Endothelial cell of umbilical vein (primary cell): ENCODE measurements at regions not wholly inside any gene's neighbourhood (a gene's known extent, or its start where the extent isn't known, plus 50 kb on each side); places are given as distances from the start of the nearest gene placed in this dataset.

ENCODE experiments used
- BruUV-seq: library from RNA; stranded (reverse); fragments of 400-500 nt; replicated peaks from 2 replicates; lab custom pipeline; 2021; lab: Mats Ljungman, UMichigan
- CTCF ChIA-PET: fragments of 300-600, 350-600 bp; sonication (Branson Sonifier 250); formaldehyde crosslinking; loops from one replicate; lab custom pipeline; 2021; ENCODE audit warnings: antibody characterized with exemption, inconsistent platforms; lab: Charles Lee
- POLR2A ChIA-PET: fragments of 300-600, 350-600 bp; sonication (Branson Sonifier 250); formaldehyde crosslinking; loops from one replicate; lab custom pipeline; 2021; ENCODE audit warnings: antibody characterized with exemption, inconsistent platforms; lab: Charles Lee
- DNase-seq: peaks from one replicate; pipeline ENCODE4 v3.0.0-alpha.2; 2011; ENCODE audit warnings: low read depth, low spot score
- FAIRE-seq: peaks from 2 replicates; lab custom pipeline; 2011; peaks lifted over from hg19 to GRCh38; lab: Jason Lieb, UNC
- H2AFZ ChIP-seq: 2 replicates; pipeline ENCODE4 v1.6.0; 2012; ENCODE audit warnings: low read depth, low read length, control low read depth, inconsistent platforms
- H3K27ac ChIP-seq: 2 replicates; pipeline ENCODE4 v1.5.1; 2011; ENCODE audit warnings: low read depth, mild to moderate bottlenecking, control low read depth, low read length, moderate library complexity; ENCODE audit not compliant: insufficient read depth
- H3K27me3 ChIP-seq, 2 experiments: 2 replicates each; pipeline versions ENCODE4 v1.6.0 to v1.6.1; 2011; ENCODE audit warnings: low read length in 2 of 2, mixed read lengths in 1 of 2; ENCODE audit not compliant: control insufficient read depth in 2 of 2, insufficient read depth in 2 of 2
- H3K36me3 ChIP-seq, 2 experiments: 2 replicates in 1 of 2; 3 replicates in 1 of 2; pipeline ENCODE4 v1.5.1; 2011; ENCODE audit warnings: low read length in 2 of 2, mild to moderate bottlenecking in 1 of 2, moderate library complexity in 1 of 2; ENCODE audit not compliant: control insufficient read depth in 2 of 2, insufficient read depth in 2 of 2; ENCODE audit errors: extremely low read depth in 1 of 2
- H3K4me1 ChIP-seq: 3 replicates; pipeline ENCODE4 v1.5.1; 2011; ENCODE audit warnings: mild to moderate bottlenecking, low read length; ENCODE audit not compliant: control insufficient read depth, insufficient read depth; ENCODE audit errors: extremely low read depth
- H3K4me2 ChIP-seq: 2 replicates; pipeline ENCODE4 v1.6.1; 2011; ENCODE audit warnings: low read length, control low read depth, mixed read lengths; ENCODE audit not compliant: insufficient read depth
- H3K4me3 ChIP-seq, 3 experiments: fragments of 200-600 bp in 1 of 3; sonication (generic), shearing (Covaris generic) in 1 of 3; replicated peaks in 1 of 3; 2 replicates each; pipeline ENCODE4 v1.5.1; 2011 to 2016; ENCODE audit warnings: control low read depth in 3 of 3, low read length in 3 of 3, mild to moderate bottlenecking in 2 of 3, inconsistent platforms in 1 of 3, low read depth in 1 of 3, moderate library complexity in 1 of 3; ENCODE audit not compliant: insufficient read depth in 1 of 3
- H3K79me2 ChIP-seq: 2 replicates; pipeline ENCODE4 v1.6.0; 2012; ENCODE audit warnings: low read length, inconsistent platforms; ENCODE audit not compliant: control insufficient read depth, insufficient read depth
- H3K9ac ChIP-seq: replicated peaks from 2 replicates; pipeline ENCODE3; 2011; ENCODE audit warnings: low read length, control low read depth; ENCODE audit not compliant: insufficient read depth; ENCODE audit errors: extremely low read depth
- H3K9me1 ChIP-seq: replicated peaks from 3 replicates; pipeline ENCODE4 v1.6.0; 2011; ENCODE audit warnings: mild to moderate bottlenecking, low read length; ENCODE audit not compliant: control insufficient read depth, insufficient read depth; ENCODE audit errors: extremely low read depth
- H3K9me3 ChIP-seq: replicated peaks from 2 replicates; pipeline ENCODE4 v1.5.1; 2012; ENCODE audit warnings: low read length, inconsistent platforms; ENCODE audit not compliant: control insufficient read depth, insufficient read depth
- H4K20me1 ChIP-seq: replicated peaks from 2 replicates; pipeline ENCODE3; 2011; ENCODE audit warnings: mild to moderate bottlenecking, low read length; ENCODE audit not compliant: control insufficient read depth, insufficient read depth; ENCODE audit errors: extremely low read depth
- EZH2 ChIP-seq: IDR thresholded peaks from 2 replicates; pipeline ENCODE4 v1.6.1; 2012; ENCODE audit warnings: borderline replicate concordance, low read depth, mild to moderate bottlenecking, moderate library complexity, low read length, inconsistent platforms; ENCODE audit not compliant: severe bottlenecking
- FOS ChIP-seq: IDR thresholded peaks from 2 replicates; pipeline ENCODE4 v1.6.1; 2011; ENCODE audit warnings: mild to moderate bottlenecking, low read length, moderate library complexity, borderline replicate concordance; ENCODE audit not compliant: insufficient read depth
- GATA2 ChIP-seq: IDR thresholded peaks from 2 replicates; pipeline ENCODE4 v1.7.0; 2011; ENCODE audit warnings: low read depth, mild to moderate bottlenecking, moderate library complexity, mixed read lengths, low read length; ENCODE audit not compliant: insufficient read length, insufficient read depth
- JUN ChIP-seq: IDR thresholded peaks from 2 replicates; pipeline ENCODE4 v1.6.1; 2011; ENCODE audit warnings: borderline replicate concordance, low read depth; ENCODE audit not compliant: insufficient read length, insufficient read depth
- MYC ChIP-seq: IDR thresholded peaks from one replicate; pipeline ENCODE4 v1.6.1; 2011; ENCODE audit warnings: mild to moderate bottlenecking, low read depth, low read length
- POLR2A ChIP-seq: IDR thresholded peaks from 2 replicates; pipeline ENCODE4 v1.6.1; 2012; ENCODE audit warnings: low read depth, mild to moderate bottlenecking, control low read depth, low read length
- POLR2AphosphoS5 ChIP-seq: IDR thresholded peaks from 2 replicates; pipeline ENCODE4 v1.6.1; 2012; ENCODE audit warnings: low read depth, mild to moderate bottlenecking, control low read depth, low read length, moderate library complexity; ENCODE audit not compliant: insufficient read depth
- dilution Hi-C: fragments of 300-500 bp; cut with MboI; formaldehyde crosslinking; loops from one replicate; pipeline ENCODE4 v1.15.0; 2019; ENCODE audit warnings: low sequenced_read_pairs; ENCODE audit not compliant: extremely low pct_ligation_motif_present
- intact Hi-C: fragments of 100-400 bp; cut with micrococcal nuclease; formaldehyde crosslinking; loops from one replicate; pipeline ENCODE4 v1.10.0; 2022
- TF ChIP-seq, protein P1 (sequence below): IDR thresholded peaks from 2 replicates; pipeline ENCODE4 v1.6.1; 2011; ENCODE audit not compliant: insufficient read depth, insufficient read length
- TF ChIP-seq, protein P2 (sequence below), 2 donors: IDR thresholded peaks; 1 replicate in 1 of 2; 2 replicates in 1 of 2; pipeline ENCODE4 v1.5.1; 2011; ENCODE audit warnings: low read length in 2 of 2, mild to moderate bottlenecking in 2 of 2, moderate library complexity in 2 of 2, control low read depth in 1 of 2, inconsistent platforms in 1 of 2, low read depth in 1 of 2; ENCODE audit not compliant: insufficient read depth in 1 of 2; ENCODE audit errors: extremely low read depth in 1 of 2

GRCh38 chr16:49129935-49130334 is 151.7 kb downstream of the CBLN1 start:
- Histone ChIP-seq H2AFZ (no peak overlapping the region), H3K4me2 (no peak overlapping the region), H3K9ac (no peak overlapping the region), H3K27ac (no peak overlapping the region), H3K9me3 (no peaks in the 10 kb centered on the region), H4K20me1 (no peaks in the 10 kb centered on the region), H3K79me2 (no peaks in the 10 kb centered on the region), H3K27me3 (no peaks in the 10 kb centered on the region), H3K36me3 (no peaks in the 10 kb centered on the region), H3K9me1 (no peaks in the 10 kb centered on the region), H3K4me1 (no peaks in the 10 kb centered on the region), H3K4me3 (no peak overlapping the region)
- FAIRE-seq (no peak), DNase-seq (no peak)
- CTCF ChIA-PET: no interaction called here
- TF ChIP-seq JUN (no peak), POLR2A (no peak), POLR2AphosphoS5 (no peak), FOS (no peak), EZH2 (no peak), GATA2 (no peak), MYC (no peak)
- TF ChIP-seq, protein P1, sequence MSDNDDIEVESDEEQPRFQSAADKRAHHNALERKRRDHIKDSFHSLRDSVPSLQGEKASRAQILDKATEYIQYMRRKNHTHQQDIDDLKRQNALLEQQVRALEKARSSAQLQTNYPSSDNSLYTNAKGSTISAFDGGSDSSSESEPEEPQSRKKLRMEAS: no peak
- TF ChIP-seq, protein P2, sequence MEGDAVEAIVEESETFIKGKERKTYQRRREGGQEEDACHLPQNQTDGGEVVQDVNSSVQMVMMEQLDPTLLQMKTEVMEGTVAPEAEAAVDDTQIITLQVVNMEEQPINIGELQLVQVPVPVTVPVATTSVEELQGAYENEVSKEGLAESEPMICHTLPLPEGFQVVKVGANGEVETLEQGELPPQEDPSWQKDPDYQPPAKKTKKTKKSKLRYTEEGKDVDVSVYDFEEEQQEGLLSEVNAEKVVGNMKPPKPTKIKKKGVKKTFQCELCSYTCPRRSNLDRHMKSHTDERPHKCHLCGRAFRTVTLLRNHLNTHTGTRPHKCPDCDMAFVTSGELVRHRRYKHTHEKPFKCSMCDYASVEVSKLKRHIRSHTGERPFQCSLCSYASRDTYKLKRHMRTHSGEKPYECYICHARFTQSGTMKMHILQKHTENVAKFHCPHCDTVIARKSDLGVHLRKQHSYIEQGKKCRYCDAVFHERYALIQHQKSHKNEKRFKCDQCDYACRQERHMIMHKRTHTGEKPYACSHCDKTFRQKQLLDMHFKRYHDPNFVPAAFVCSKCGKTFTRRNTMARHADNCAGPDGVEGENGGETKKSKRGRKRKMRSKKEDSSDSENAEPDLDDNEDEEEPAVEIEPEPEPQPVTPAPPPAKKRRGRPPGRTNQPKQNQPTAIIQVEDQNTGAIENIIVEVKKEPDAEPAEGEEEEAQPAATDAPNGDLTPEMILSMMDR (IDR thresholded peaks at IDR 0.05; ENCODE audit: extremely low read depth in 1 of 2, insufficient read depth in 1 of 2, low read depth in 1 of 2, low read length in 2 of 2): no peak
- POLR2A ChIA-PET: no interaction called here
- BruUV-seq: no TSS peak
- dilution Hi-C loops (no loop called here), intact Hi-C loops (no loop called here)
